ENCODE measurements at regions not wholly inside any gene's neighbourhood (a gene's known extent, or its start where the extent isn't known, plus 50 kb on each side); places are given as distances from the start of the nearest gene placed in this dataset.

- TF ChIP-seq CTCF (IDR thresholded peaks at IDR 0.05; ENCODE audit: low read depth, low read length): no peak
- no peak for DNase-seq (ENCODE audit: low read depth in 2 of 2)
- H3K4me3 ChIP-seq (replicated peaks in 1 of 2; ENCODE audit: low read depth in 2 of 2, low read length in 2 of 2): no peak overlapping the region
Observed at GRCh38 chr9:88672874-88673689, 138.1 kb downstream of the NXNL2 start.

DNA sequence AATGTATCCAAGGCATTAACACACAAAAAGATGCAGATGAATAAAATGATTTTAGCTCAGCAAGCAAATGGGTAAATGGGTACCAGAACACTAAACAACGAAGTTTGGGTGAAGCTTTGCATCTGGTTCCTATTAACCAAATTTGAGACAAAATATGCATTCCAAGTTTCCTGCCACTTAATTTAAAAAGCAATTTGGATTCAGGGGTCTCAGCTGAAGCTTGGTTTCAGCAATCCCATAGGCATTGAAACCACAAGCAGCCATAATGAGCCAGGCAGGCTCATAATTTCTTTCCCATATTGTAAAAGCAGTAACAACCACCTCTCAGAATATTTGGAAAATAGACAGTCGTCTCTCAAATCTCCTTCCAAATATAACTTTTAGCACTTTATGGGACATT, 138.9 kb downstream of the NXNL2 start:
- no peak for DNase-seq (ENCODE audit: low read depth in 2 of 2)
- no peak for TF ChIP-seq CTCF (IDR thresholded peaks at IDR 0.05; ENCODE audit: low read depth, low read length)
- no peak overlapping the region for H3K4me3 ChIP-seq (replicated peaks in 1 of 2; ENCODE audit: low read depth in 2 of 2, low read length in 2 of 2)

- TF ChIP-seq CTCF (IDR thresholded peaks at IDR 0.05; ENCODE audit: low read depth, low read length): no peak
- no peak for DNase-seq (ENCODE audit: low read depth in 2 of 2)
- H3K4me3 ChIP-seq (replicated peaks in 1 of 2; ENCODE audit: low read depth in 2 of 2, low read length in 2 of 2): no peak overlapping the region
Observed at GRCh38 chr9:88676644-88677043, 141.7 kb downstream of the NXNL2 start.

- H3K4me3 ChIP-seq (replicated peaks in 1 of 2; ENCODE audit: low read depth in 2 of 2, low read length in 2 of 2): no peak overlapping the region
- DNase-seq (ENCODE audit: low read depth in 2 of 2): no peak
- no peak for TF ChIP-seq CTCF (IDR thresholded peaks at IDR 0.05; ENCODE audit: low read depth, low read length)
Observed at GRCh38 chr9:88678008-88678407, 143.0 kb downstream of the NXNL2 start.

- DNase-seq (ENCODE audit: low read depth in 2 of 2): no peak
- H3K4me3 ChIP-seq (replicated peaks in 1 of 2; ENCODE audit: low read depth in 2 of 2, low read length in 2 of 2): no peak overlapping the region
- no peak for TF ChIP-seq CTCF (IDR thresholded peaks at IDR 0.05; ENCODE audit: low read depth, low read length)
Observed at GRCh38 chr9:88678431-88678830, 143.5 kb downstream of the NXNL2 start.

DNA sequence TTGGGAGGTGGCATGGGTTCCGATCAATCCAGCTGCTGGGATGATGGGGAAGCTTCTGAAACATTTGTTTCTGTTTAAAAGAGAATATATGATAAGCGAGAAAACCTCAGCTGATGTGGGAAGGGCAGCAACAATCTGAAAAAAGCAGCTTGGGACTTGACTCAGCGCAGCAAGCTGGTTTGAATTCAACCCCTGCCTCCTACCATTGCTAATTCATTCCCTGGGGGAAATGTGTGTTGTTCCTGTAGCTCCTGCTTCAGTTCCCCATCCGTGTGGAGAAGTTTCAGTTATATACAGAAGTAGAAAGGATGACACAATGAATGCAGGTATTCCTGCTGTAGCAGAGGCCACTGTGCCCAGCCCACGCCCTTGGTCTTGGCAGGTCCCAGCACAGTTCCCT, 145.1 kb downstream of the NXNL2 start:
- peak; percentile 57 to 81 for DNase-seq (ENCODE audit: low read depth in 2 of 2)
- H3K4me3 ChIP-seq (replicated peaks in 1 of 2; ENCODE audit: low read depth in 2 of 2, low read length in 2 of 2): no peak overlapping the region
- TF ChIP-seq CTCF (IDR thresholded peaks at IDR 0.05; ENCODE audit: low read depth, low read length): no peak

Measured in cardiac fibroblast (primary cell).